ENCODE measurements at regions not wholly inside any gene's neighbourhood (a gene's known extent, or its start where the extent isn't known, plus 50 kb on each side); places are given as distances from the start of the nearest gene placed in this dataset.

GRCh38 chr18:60134806-60135205 lies 235.0 kb downstream of the PMAIP1 start:
- TF ChIP-seq POLR2AphosphoS5 (IDR thresholded peaks at IDR 0.05; ENCODE audit: insufficient read depth in 1 of 2, low read depth in 1 of 2) (no peak), CTCF (IDR thresholded peaks at IDR 0.05) (no peak), POLR2A (IDR thresholded peaks at IDR 0.05) (no peak)

Measured in vagina (tissue), 2 donors.